Right lung (tissue), 2 donors: ENCODE measurements at regions not wholly inside any gene's neighbourhood (a gene's known extent, or its start where the extent isn't known, plus 50 kb on each side); places are given as distances from the start of the nearest gene placed in this dataset.

Source experiments
- DNase-seq, 2 donors: peaks; one replicate each; pipeline ENCODE4 v3.0.0-alpha.2; 2013

DNA sequence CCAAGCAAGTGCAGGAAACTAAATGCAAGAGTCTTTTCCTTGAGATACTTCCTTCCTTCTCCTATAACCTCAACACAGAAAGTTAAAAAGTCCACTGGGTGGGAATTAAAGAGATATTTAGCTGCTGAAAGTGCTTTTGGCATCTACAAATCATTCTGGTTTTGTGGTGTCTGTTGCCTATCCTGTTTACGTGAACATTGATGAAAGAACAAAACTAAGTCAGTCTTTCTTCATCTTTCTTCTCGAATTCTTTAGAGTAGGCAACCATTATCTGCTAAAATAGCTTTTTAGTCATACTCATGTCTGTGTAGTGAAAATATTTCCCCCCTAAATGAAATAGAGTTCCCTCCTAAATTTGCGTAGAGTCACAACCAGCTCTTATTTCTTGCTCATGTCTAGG, 838.6 kb downstream of the GATA3 start:
- DNase-seq: no peak

- DNase-seq: no peak
These were observed 839.7 kb downstream of the GATA3 start for GRCh38 chr10:8894148-8894547.

GRCh38 chr10:8897769-8898168, 843.3 kb downstream of the GATA3 start:
- no peak for DNase-seq

- DNase-seq: no peak
These were observed 844.4 kb downstream of the GATA3 start for GRCh38 chr10:8898745-8899330.

DNA sequence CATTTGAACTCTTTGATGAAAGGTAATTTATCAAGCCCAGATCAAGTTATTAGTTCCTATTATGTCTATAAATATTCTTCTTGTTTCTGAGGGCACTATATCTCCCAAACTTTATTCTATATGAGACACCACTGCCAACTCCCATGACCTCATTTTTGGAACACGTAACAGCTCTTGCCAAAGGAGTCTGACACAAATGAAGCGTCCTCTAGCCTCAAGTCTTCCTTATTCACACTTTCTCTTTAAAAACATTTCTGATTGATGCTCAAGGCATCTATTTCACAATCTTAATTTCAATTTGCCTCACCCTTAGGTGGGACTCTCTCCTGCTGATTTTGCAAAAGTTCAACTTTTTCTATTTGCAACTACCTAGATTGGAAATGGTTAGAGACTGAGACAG, 848.4 kb downstream of the GATA3 start:
- DNase-seq: no peak

DNA sequence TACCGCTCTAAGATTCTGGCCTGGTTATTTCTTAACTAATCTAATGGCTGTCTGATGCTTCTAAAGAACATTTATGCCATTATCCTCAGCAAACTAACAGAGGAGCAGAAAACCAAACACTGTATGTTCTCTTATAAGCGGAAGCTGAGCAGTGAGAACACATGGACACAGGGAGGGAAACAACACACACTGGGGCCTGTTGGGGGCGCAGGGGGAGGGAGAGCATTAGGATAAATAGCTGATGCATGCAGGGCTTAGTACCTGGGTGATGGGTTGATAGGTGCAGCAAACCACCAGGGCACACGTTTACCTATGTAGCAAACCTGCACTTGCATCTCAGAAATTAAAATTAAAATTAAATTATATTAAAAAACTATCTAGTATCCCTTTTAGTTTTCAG, 853.5 kb downstream of the GATA3 start:
- DNase-seq: no peak

DNA sequence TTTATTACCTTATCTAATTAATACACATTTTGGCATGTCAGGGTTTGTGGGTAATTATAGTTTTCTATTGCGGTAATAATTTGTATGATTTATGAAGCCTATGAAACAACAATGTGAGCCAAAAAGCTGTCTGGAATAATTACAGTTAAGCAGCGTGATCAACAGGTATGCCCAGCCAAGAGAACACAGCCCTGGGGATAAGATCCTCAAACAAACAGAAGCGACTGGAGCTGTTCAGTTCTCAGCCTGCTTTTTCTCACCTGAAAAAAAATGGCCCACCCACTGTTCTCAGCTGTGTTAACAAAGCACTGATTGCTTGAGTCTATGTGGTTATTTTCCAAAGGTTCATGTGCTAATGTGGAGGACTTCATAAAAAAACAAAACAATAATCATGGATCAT, 855.8 kb downstream of the GATA3 start:
- DNase-seq: no peak

DNA sequence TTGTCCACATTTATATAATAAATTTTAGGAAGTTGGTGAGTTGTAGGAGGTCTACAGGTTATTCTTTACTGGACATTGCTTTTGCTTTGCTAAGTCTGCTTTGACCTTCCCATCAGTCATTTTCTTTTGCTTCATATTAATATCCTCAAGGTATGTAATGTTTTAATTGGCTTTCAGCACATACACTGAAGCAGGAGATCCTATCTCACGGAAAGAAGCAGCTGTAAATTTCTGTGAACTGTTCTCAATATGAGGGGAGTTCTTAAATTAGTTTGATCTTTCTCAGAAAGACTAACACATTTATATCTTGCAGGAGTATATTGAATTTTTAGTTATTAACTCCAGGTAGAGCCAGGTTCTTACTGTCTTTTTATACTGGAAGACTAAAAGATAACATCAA, 856.5 kb downstream of the GATA3 start:
- DNase-seq: no peak

GRCh38 chr10:8912108-8912507, 857.6 kb downstream of the GATA3 start:
- DNase-seq: no peak

DNA sequence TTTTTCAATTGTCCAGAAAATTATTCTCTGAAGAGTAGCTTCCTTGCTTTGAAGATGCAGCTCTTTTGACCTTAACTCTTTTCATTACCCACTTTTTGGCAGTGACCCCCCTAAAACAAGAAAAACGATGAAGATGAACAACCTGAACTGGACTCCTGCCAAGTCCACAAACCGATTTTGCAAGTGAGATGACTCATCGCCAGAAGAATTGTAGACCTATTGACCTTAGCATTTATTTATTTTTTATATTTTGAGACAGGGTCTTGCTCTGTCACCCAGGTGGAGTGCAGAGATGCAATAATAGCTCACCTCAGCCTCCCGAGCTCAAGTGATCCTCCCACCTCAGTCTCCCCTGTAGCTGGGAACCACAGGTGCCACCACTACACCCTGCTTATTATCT, 859.2 kb downstream of the GATA3 start:
- DNase-seq: no peak

DNA sequence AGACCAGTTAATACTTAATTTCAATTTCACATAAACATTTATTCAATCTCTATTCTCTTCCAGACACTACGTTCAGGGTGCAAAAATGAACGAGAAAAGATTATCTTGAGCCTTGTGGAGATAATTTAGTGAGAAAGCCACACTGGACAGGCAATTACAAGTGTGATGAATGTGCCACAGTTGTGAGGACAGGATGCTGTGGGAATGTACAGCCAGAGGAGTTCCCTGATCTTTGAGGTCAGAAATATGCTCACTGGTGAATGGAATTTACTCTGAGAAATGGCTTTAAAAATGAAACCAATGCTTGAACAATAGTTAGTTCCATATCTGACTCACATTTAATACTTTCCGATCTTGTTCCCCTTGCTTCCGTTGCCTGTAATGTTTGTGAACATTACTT, 864.8 kb downstream of the GATA3 start:
- DNase-seq: no peak

DNA sequence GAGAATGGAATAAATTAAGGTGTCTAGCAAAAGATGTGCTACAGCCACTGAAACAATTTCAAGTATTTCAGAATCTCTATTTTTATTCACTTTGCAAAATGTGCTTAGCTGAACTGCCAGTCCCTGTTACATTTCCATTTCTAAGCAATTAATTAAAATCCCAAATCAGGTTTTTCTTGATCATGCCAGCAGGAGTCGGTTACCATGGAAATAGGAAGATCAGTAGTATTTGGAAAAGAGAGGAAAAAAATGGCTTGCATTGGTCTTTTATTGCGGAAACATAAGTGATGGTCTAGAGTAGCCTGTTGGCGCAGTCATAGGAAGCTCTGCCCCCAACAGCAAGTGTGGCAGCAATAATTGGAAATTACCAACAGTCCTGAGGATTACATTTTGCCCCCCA, 867.1 kb downstream of the GATA3 start:
- no peak for DNase-seq

GRCh38 chr10:8923096-8923495, 868.6 kb downstream of the GATA3 start:
- no peak for DNase-seq

DNA sequence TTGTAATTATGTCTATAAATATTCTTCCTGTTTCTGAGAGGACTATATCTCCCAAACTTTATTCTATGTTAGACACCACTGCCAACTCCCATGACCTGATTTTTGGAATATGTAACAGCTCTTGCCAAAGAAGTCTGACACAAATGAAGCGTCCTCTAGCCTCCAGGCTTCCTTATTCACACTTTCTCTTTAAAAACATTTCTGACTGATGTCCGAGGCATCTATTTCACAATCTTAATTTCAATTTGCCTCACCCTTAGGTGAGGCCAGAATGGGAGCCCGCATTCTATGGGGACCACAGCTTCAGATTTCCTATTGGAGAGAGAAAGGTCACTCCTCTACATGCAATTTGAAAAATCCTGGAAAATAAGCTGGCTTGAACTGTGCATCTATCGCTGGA, 873.2 kb downstream of the GATA3 start:
- no peak for DNase-seq

GRCh38 chr10:8946451-8946850, 892.0 kb downstream of the GATA3 start:
- no peak for DNase-seq

DNA sequence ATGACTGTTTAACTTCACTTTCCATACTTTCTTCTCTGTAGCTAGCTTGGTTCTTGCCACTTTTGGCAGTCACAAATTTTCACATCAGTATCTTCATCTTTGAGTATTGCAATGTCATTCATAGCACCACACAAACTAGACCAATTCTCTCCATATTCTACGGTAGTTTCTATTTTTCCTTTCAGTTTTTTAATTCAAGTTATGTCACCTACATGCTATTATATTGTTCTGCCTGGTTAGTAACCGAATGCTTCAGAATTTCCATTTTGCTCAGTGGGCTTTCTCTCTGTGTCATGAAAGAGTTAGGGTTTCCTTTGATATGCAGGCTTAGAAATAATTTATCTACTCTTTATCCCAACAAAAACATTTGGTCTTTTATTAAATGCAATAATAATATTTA, 896.5 kb downstream of the GATA3 start:
- no peak for DNase-seq

DNA sequence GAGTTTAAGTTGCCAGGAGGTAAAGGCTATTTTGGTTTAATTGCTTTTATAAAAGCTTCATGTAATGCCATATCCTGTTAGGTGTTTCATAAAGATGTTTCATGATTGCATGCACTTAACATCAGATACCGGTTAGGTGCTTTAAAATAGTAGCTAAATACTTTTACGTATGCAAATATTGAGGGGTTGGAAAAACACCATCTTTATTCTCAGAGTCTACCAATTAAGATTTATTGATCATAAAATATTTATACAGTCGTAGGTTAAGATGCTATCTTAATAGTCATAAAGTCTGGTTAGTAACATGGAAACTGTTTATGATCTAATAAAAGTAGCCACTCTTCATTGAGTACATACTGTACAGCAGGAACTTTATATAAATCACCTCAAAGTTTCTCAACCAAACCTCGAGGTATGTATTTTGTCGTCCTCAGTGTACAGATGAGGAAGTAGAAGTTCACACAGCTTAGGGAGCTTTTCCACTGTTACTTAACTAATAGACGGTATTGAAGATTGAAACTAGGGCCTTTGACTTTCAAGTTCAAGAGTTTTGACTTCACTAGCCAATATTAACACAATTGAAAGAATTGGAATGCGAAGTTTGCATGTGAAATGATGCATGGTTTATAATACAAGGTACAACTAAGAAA, 897.1 kb downstream of the GATA3 start:
- DNase-seq: no peak

GRCh38 chr10:8956400-8956799, 901.9 kb downstream of the GATA3 start:
- DNase-seq: no peak

DNA sequence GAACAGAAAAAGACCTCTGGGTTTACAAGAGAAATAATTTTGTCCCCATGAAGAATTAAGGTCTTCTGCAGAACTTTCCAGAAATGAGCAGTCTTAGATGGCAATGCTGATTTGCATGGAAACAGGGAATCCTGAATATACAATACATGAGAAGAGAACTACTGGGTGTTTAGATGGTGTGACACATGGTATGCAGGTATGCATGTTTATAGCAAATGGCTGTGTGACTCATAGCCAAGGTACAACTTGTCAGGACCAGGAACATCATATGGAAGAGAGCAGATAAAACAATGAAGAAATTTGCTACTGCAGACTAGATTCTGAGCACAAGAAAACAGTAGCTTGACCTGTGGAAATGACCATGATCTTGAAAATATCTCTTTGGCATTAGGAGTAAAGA, 907.8 kb downstream of the GATA3 start:
- no peak for DNase-seq

DNA sequence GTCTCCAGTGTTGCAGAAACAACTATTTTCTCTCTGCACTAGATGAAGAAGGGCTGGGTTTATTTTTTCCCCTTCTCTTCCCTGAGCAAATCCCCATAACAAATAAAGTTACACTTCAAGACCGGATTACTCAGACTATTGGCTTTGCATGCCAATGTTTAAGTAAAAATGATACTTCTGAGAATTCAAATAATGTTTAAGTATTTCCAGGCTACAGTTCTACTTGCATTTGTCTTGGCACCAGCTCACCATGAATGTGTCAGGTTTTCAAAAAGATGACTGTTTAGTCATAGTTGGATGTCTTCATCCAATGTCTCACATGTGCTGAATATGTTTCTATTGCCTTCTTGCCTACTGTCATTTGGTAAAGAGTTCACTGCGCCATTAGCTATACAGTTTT, 912.6 kb downstream of the GATA3 start:
- no peak for DNase-seq

DNA sequence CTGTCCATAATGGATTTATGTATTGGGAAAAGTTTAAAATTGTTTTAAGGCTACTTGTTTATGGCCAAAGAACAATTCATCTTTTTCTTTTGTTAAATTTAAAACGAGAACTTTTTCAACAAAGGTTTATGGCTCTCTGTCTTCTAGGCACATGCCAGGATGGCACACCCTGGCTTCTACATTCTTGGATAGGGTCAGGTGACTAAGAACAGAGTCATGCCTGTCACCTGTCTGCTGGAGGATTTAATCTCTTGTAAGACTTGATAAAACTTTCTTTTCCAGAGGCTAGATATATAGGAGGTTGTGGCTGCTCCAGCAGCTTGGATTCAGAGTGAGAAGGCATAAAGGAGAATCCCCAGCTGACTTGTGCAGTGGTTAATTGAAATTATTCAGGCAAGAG, 915.4 kb downstream of the GATA3 start:
- no peak for DNase-seq

DNA sequence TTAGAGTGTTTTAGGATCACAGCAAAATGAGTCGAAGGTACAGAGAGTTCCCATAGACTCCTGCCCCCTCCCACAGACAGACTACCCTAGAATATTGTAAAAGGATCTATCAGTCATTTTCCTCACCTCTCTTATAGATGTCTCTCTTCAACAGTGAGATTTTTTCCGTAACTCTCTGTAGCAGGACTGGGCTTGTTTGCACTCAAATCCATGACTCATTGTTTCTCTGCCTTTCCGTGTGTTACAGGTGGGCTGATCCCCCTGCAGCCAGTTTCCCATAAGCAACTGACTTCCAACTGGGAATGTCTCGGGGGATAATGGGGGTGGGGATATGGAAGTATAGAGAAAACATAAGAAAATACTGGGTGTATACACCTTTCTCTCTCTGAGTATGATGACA, 921.0 kb downstream of the GATA3 start:
- DNase-seq: no peak

DNA sequence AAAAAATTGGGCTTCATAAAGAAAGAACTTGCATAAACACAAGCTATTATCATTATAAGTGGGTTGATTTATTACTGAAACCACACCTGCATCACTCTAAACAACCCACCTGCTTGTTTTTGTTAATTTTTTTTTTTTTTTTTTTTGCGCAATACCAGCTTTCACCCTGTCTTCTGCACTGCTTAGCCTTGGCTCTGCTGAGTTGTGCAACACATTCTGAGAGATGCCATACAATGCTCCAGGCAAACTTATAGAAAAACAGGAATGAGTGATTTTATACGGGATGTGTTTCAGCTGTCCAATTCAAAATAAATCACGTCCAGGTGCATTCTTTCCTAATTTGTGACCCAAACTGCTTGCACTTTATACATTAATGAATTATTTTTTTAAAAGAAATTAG, 923.6 kb downstream of the GATA3 start:
- no peak for DNase-seq

DNA sequence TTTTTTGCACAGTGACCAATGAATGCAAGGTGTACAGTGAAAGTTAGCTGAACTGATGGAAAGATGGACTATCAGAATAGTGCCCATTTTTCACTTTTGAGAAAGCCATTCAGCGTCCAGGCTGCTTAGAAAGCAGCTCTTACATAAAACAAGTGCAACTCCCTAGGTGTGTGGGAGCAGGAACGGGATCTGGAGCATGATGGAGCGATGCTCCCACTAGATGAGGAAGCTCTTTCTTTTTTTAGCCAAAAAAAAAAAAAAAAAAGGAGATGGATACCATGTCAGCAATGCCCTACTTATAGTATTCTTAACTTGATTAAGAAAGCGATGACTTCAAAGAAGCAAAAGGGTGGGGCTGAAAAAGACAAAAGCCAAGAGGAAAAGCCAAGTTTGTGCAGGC, 925.5 kb downstream of the GATA3 start:
- DNase-seq: no peak
